ENCODE measurements at regions not wholly inside any gene's neighbourhood (a gene's known extent, or its start where the extent isn't known, plus 50 kb on each side); places are given as distances from the start of the nearest gene placed in this dataset.
"Not testable (repeated sequence)": the region's sequence is repeated elsewhere in the genome, so short reads cannot be mapped to it uniquely, and the experiment has no call there.

DNA sequence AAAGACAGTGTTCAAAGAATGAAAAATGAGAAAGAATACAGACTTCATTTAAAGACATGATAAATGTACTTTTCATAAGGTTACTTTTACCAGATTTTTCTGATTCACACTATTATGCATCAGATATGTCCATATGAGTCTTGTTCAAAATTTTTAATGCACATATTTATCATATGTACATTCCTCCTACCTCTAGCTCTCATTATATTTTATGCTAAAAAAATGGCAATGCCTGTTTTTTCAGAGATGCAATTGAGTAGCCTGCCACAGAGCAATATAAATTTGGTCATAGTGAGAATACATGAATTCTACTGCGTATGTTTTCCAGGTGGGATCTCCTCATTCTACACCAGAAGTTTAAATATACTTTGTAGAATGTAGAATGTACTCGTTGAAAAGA is 807.0 kb upstream of the SLITRK6 start:
- no peak overlapping the region for H3K27ac ChIP-seq (ENCODE audit: low read length)
- DNase-seq (ENCODE audit: low read depth, low spot score) = no peak
- H3K9me3 ChIP-seq (ENCODE audit: control insufficient read depth, insufficient read depth, low read depth, low read length) = no peaks in the 10 kb centered on the region
- no peaks in the 10 kb centered on the region for H3K36me3 ChIP-seq (ENCODE audit: control insufficient read depth, insufficient read depth, low read length)
- no peak for ATAC-seq
- BruUV-seq (replicated peaks) = no TSS peak
- intact Hi-C loops (cut with micrococcal nuclease; ENCODE audit: unreplicated experiment) (no loop called here), in situ Hi-C loops (cut with HindIII; ENCODE audit: low pct_unique_long_range_greater_than_20kb, low sequenced_read_pairs) (no loop called here)
- peaks cover 2% of the 10 kb centered on the region for H3K4me1 ChIP-seq (ENCODE audit: control insufficient read depth, insufficient read depth, low read length)
- ChIA-PET CTCF (no interaction called here), POLR2A (no interaction called here)
- no peaks in the 10 kb centered on the region for H3K27me3 ChIP-seq (ENCODE audit: control insufficient read depth, insufficient read depth, low read length)
- no peak for TF ChIP-seq POLR2AphosphoS5 (IDR thresholded peaks at IDR 0.05; ENCODE audit: low read depth, low read length)
- H3K4me3 ChIP-seq (ENCODE audit: low read depth in 2 of 2, low read length in 2 of 2) = no peak overlapping the region

GRCh38 chr13:86608701-86609100 is 809.5 kb upstream of the SLITRK6 start:
- no peak overlapping the region for H3K4me3 ChIP-seq (ENCODE audit: low read depth in 2 of 2, low read length in 2 of 2)
- ChIA-PET CTCF (no interaction called here), POLR2A (no interaction called here)
- no peaks in the 10 kb centered on the region for H3K27me3 ChIP-seq (ENCODE audit: control insufficient read depth, insufficient read depth, low read length)
- no peak for ATAC-seq
- no peaks in the 10 kb centered on the region for H3K9me3 ChIP-seq (ENCODE audit: control insufficient read depth, insufficient read depth, low read depth, low read length)
- intact Hi-C loops (cut with micrococcal nuclease; ENCODE audit: unreplicated experiment) (no loop called here), in situ Hi-C loops (cut with HindIII; ENCODE audit: low pct_unique_long_range_greater_than_20kb, low sequenced_read_pairs) (no loop called here)
- no peaks in the 10 kb centered on the region for H3K4me1 ChIP-seq (ENCODE audit: control insufficient read depth, insufficient read depth, low read length)
- no TSS peak for BruUV-seq (replicated peaks)
- no peak for DNase-seq (ENCODE audit: low read depth, low spot score)
- H3K27ac ChIP-seq (ENCODE audit: low read length) = no peak overlapping the region
- TF ChIP-seq, protein P1, sequence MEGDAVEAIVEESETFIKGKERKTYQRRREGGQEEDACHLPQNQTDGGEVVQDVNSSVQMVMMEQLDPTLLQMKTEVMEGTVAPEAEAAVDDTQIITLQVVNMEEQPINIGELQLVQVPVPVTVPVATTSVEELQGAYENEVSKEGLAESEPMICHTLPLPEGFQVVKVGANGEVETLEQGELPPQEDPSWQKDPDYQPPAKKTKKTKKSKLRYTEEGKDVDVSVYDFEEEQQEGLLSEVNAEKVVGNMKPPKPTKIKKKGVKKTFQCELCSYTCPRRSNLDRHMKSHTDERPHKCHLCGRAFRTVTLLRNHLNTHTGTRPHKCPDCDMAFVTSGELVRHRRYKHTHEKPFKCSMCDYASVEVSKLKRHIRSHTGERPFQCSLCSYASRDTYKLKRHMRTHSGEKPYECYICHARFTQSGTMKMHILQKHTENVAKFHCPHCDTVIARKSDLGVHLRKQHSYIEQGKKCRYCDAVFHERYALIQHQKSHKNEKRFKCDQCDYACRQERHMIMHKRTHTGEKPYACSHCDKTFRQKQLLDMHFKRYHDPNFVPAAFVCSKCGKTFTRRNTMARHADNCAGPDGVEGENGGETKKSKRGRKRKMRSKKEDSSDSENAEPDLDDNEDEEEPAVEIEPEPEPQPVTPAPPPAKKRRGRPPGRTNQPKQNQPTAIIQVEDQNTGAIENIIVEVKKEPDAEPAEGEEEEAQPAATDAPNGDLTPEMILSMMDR (IDR thresholded peaks at IDR 0.05) = no peak
- TF ChIP-seq SIN3A (IDR thresholded peaks at IDR 0.05; ENCODE audit: borderline replicate concordance, insufficient read depth, low read depth, low read length) (no peak), REST (IDR thresholded peaks at IDR 0.05; ENCODE audit: insufficient read depth in 1 of 2, low read depth in 2 of 2, low read length in 1 of 2) (no peak), TCF7L2 (IDR thresholded peaks at IDR 0.05; ENCODE audit: low read depth, low read length) (no peak), POLR2AphosphoS5 (IDR thresholded peaks at IDR 0.05; ENCODE audit: low read depth, low read length) (no peak)
- H3K36me3 ChIP-seq (ENCODE audit: control insufficient read depth, insufficient read depth, low read length) = no peaks in the 10 kb centered on the region

- ChIA-PET POLR2A (no interaction called here), CTCF (no interaction called here)
- Histone ChIP-seq H3K27ac (ENCODE audit: low read length) (no peak overlapping the region), H3K27me3 (ENCODE audit: control insufficient read depth, insufficient read depth, low read length) (no peaks in the 10 kb centered on the region), H3K4me3 (ENCODE audit: low read depth in 2 of 2, low read length in 2 of 2) (no peak overlapping the region), H3K9me3 (ENCODE audit: control insufficient read depth, insufficient read depth, low read depth, low read length) (no peaks in the 10 kb centered on the region), H3K4me1 (ENCODE audit: control insufficient read depth, insufficient read depth, low read length) (no peaks in the 10 kb centered on the region), H3K36me3 (ENCODE audit: control insufficient read depth, insufficient read depth, low read length) (no peaks in the 10 kb centered on the region)
- ATAC-seq (no peak), DNase-seq (ENCODE audit: low read depth, low spot score) (no peak)
- in situ Hi-C loops (cut with HindIII; ENCODE audit: low pct_unique_long_range_greater_than_20kb, low sequenced_read_pairs) = no loop called here
- BruUV-seq (replicated peaks) = no TSS peak
- TF ChIP-seq POLR2AphosphoS5 (IDR thresholded peaks at IDR 0.05; ENCODE audit: low read depth, low read length) (no peak), SIN3A (IDR thresholded peaks at IDR 0.05; ENCODE audit: borderline replicate concordance, insufficient read depth, low read depth, low read length) (no peak), TCF7L2 (IDR thresholded peaks at IDR 0.05; ENCODE audit: low read depth, low read length) (no peak), REST (IDR thresholded peaks at IDR 0.05; ENCODE audit: insufficient read depth in 1 of 2, low read depth in 2 of 2, low read length in 1 of 2) (no peak)
- TF ChIP-seq, protein P1 (IDR thresholded peaks at IDR 0.05) = no peak
- intact Hi-C loops (cut with micrococcal nuclease; ENCODE audit: unreplicated experiment) = no loop called here
Measured at GRCh38 chr13:86633346-86633745, 834.1 kb upstream of the SLITRK6 start.

DNA sequence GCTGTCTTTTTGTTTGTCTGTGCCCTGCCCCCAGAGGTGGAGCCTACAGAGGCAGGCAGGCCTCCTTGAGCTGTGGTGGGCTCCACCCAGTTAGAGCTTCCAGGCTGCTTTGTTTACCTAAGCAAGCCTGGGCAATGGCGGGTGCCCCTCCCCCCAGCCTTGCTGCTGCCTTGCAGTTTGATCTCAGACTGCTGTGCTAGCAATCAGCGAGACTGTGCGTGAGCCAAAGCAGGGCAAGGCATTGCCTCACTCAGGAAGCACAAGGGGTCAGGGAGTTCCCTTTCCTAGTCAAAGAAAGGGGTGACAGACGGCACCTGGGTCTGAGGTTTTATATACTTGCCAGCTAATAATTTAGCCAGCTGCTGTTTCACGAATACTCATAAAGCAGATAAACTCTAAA is 852.0 kb upstream of the SLITRK6 start:
- H3K4me1 ChIP-seq (ENCODE audit: control insufficient read depth, insufficient read depth, low read length); H3K27me3 ChIP-seq (ENCODE audit: control insufficient read depth, insufficient read depth, low read length); H3K4me3 ChIP-seq (ENCODE audit: low read depth in 2 of 2, low read length in 2 of 2); intact Hi-C loops (cut with micrococcal nuclease; ENCODE audit: unreplicated experiment); ATAC-seq; DNase-seq (ENCODE audit: low read depth, low spot score); in situ Hi-C loops (cut with HindIII; ENCODE audit: low pct_unique_long_range_greater_than_20kb, low sequenced_read_pairs); POLR2A ChIA-PET; H3K36me3 ChIP-seq (ENCODE audit: control insufficient read depth, insufficient read depth, low read length); H3K27ac ChIP-seq (ENCODE audit: low read length); BruUV-seq (replicated peaks); H3K9me3 ChIP-seq (ENCODE audit: control insufficient read depth, insufficient read depth, low read depth, low read length); CTCF ChIA-PET: not testable (repeated sequence)
